ENCODE measurements at regions not wholly inside any gene's neighbourhood (a gene's known extent, or its start where the extent isn't known, plus 50 kb on each side); places are given as distances from the start of the nearest gene placed in this dataset.

DNA sequence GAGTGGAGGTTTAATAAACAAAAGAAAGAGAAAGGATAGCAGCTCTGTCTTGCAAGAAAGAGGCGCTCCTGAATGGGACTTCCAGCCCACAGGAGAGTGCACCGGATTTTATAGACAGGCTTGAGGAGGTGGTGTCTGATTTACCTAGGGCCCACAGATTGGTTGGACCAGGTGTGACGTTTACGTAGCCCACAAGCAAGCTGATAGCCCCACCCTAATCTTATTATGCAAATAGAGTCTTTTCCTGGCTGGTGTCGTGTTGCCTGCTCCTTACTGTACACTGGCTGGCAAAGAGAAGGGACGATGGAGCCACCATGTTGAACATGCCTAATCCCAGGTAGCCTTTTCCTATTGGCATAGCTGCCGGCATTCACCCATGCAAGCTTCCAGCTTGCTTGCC is 319.7 kb upstream of the POM121L12 start:
- TF ChIP-seq POLR2AphosphoS5 (IDR thresholded peaks at IDR 0.05; ENCODE audit: borderline replicate concordance, low read depth, low read length) (no peak), EZH2 (IDR thresholded peaks at IDR 0.05) (no peak)
